IgD-negative memory B cell (primary cell): ENCODE measurements at regions not wholly inside any gene's neighbourhood (a gene's known extent, or its start where the extent isn't known, plus 50 kb on each side); places are given as distances from the start of the nearest gene placed in this dataset.

Source experiments
- H3K27ac Mint-ChIP-seq, 3 donors: one replicate each; pipeline ENCODE4 v1.8.0; 2020 to 2022; ENCODE audit warnings: mild to moderate bottlenecking in 3 of 3, mixed read lengths in 3 of 3, moderate library complexity in 1 of 3
- H3K27me3 Mint-ChIP-seq: one replicate; pipeline ENCODE4 v1.8.0; 2021; ENCODE audit warnings: mixed read lengths
- H3K36me3 Mint-ChIP-seq: one replicate; pipeline ENCODE4 v1.8.0; 2020; ENCODE audit warnings: mild to moderate bottlenecking, mixed read lengths
- H3K4me1 Mint-ChIP-seq, 3 donors: one replicate each; pipeline ENCODE4 v1.8.0; 2020 to 2022; ENCODE audit warnings: mixed read lengths in 3 of 3, mild to moderate bottlenecking in 1 of 3
- H3K4me3 Mint-ChIP-seq, 4 donors: one replicate each; pipeline ENCODE4 v1.8.0; 2020 to 2022; ENCODE audit warnings: mild to moderate bottlenecking in 4 of 4, mixed read lengths in 4 of 4, moderate library complexity in 3 of 4
- H3K9me3 Mint-ChIP-seq, 3 donors: one replicate each; pipeline ENCODE4 v1.8.0; 2020 to 2021; ENCODE audit warnings: mixed read lengths in 3 of 3, mild to moderate bottlenecking in 1 of 3

DNA sequence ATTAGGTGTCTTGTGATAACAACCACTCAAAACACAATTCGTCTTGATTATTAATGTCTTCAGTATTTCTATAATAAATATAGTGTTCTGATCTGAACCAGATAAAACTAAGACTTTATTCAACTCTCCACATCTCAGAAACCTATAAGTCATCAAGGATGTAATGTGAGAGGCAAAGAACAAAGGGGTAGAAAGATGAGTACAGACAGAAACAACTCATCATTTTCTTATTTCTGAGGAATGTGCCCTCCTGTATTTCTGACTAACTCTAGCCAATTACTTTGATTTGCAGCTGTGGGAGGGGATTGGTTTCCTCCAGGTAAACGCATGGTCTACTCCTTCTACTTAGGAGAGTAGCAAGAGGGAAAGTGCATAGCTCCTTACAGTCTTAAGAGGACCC lies 73.7 kb upstream of the ST6GALNAC5 start:
- Mint-ChIP-seq H3K9me3 (no peaks in the 10 kb centered on the region), H3K27me3 (no peaks in the 10 kb centered on the region), H3K36me3 (no peaks in the 10 kb centered on the region), H3K4me3 (no peak overlapping the region), H3K27ac (no peak overlapping the region), H3K4me1 (no peaks in the 10 kb centered on the region)

DNA sequence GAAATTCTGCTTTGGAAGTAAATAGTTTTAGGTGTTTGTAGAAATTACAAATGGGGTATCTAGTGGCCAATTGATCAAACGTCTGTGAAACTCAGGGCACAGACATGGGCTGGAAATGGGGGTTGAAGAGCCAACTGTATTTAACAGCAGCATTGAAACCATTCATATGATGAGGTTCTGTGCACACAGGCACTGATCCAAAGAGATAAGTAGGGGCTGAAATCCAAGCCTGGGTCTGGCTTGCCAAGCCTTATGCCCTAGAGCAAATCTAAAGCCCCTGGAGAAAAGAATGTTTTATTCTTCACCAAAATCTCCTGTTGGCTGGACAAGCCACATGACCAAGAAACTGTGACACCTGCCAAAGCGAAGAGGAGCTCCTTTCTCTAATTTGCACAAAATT lies 67.6 kb upstream of the ST6GALNAC5 start:
- Mint-ChIP-seq H3K36me3 (no peaks in the 10 kb centered on the region), H3K4me3 (no peak overlapping the region), H3K27ac (no peak overlapping the region)

DNA sequence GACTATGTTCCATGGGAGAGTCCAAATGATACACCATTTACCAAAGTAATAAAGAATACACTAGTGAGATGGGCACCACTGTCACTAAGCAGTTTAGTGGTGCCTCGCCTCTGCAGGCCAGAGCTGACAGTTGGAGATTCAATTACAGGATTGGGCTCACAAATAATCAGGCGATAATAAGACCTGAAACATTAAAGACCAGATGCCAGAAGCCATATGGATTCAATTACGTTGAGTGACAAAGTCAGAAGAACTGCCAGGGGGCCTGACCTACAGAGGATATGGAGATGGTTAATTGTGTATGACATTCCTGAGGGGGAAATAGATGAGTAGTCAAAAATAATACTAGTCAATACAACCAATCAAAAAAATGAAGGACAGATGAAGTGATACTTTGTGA lies 65.2 kb upstream of the ST6GALNAC5 start:
- no peaks in the 10 kb centered on the region for H3K36me3 Mint-ChIP-seq
- H3K27me3 Mint-ChIP-seq: no peaks in the 10 kb centered on the region
- H3K4me3 Mint-ChIP-seq: no peak overlapping the region
- H3K27ac Mint-ChIP-seq: no peak overlapping the region
- no peaks in the 10 kb centered on the region for H3K4me1 Mint-ChIP-seq
- no peaks in the 10 kb centered on the region for H3K9me3 Mint-ChIP-seq

More for the DNA sequence above, 67.6 kb upstream of the ST6GALNAC5 start:
- Mint-ChIP-seq H3K9me3 (no peaks in the 10 kb centered on the region), H3K27me3 (no peaks in the 10 kb centered on the region), H3K4me1 (no peaks in the 10 kb centered on the region)

DNA sequence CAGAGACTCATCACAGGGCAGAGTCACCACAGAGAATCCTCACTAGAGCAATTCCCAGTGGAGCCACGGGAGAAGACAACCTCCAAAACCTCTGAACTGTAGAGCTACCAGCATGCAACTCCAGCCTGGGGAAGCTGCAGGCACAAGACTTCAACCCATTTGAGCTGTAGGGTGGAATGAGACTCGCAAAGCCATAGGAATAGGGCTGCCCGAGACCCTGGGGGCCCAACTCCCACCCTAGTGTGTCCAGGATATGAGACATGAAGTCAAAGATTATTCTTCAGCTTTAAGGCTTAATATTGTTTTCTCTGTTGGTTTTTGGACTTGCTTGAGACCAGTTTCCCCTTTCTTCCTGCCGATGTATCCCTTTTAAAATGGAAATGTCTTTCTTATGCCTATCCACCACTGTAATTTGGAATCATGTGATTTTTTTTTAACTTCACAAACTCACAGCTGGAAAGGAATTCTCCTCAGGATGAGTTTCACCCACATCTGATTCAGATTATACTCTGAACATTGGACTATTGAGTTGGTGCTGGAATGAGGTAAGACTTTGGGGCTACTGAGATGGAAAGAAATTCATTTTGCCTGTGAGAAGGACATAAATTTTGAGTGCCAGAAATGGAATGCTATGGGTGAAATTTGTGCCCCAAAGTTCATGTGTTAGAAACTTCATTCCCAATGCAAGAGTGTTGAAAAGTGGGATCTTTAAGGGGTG lies 59.6 kb upstream of the ST6GALNAC5 start:
- H3K4me3 Mint-ChIP-seq: no peak overlapping the region
- H3K9me3 Mint-ChIP-seq: no peaks in the 10 kb centered on the region
- peaks cover 0 to under 1% (median 0%) of the 10 kb centered on the region in 3 donors for H3K4me1 Mint-ChIP-seq
- H3K27me3 Mint-ChIP-seq: peaks cover under 1% of the 10 kb centered on the region
- H3K36me3 Mint-ChIP-seq: peaks cover 2% of the 10 kb centered on the region
- no peak overlapping the region for H3K27ac Mint-ChIP-seq
